HG03097 (cell line): ENCODE measurements at regions not wholly inside any gene's neighbourhood (a gene's known extent, or its start where the extent isn't known, plus 50 kb on each side); places are given as distances from the start of the nearest gene placed in this dataset.
"Not testable (repeated sequence)": the region's sequence is repeated elsewhere in the genome, so short reads cannot be mapped to it uniquely, and the experiment has no call there.

Experiments used
- ATAC-seq: cut with Tn5 transposase; IDR thresholded peaks from one replicate; pipeline ENCODE4 v1.9.1; 2021; ENCODE audit not compliant: unreplicated experiment, low FRiP score

GRCh38 chr6:21740376-21741124, 147.0 kb downstream of the SOX4 start:
- ATAC-seq = no peak

GRCh38 chr6:21741221-21742109, 147.9 kb downstream of the SOX4 start:
- ATAC-seq = no peak

GRCh38 chr6:21742238-21742660, 148.7 kb downstream of the SOX4 start:
- no peak for ATAC-seq

- no peak for ATAC-seq
Observed at GRCh38 chr6:21744331-21744730, 150.8 kb downstream of the SOX4 start.

- no peak for ATAC-seq
Observed at GRCh38 chr6:21745543-21746337, 152.2 kb downstream of the SOX4 start.

- no peak for ATAC-seq
Observed at GRCh38 chr6:21747441-21747840, 153.9 kb downstream of the SOX4 start.

GRCh38 chr6:21748343-21749056, 154.9 kb downstream of the SOX4 start:
- ATAC-seq = no peak

- no peak for ATAC-seq
Observed at GRCh38 chr6:21749754-21750153, 156.2 kb downstream of the SOX4 start.

- no peak for ATAC-seq
Observed at GRCh38 chr6:21750575-21750974, 157.0 kb downstream of the SOX4 start.

GRCh38 chr6:21751608-21752007, 158.1 kb downstream of the SOX4 start:
- ATAC-seq = no peak

- no peak for ATAC-seq
Observed at GRCh38 chr6:21752054-21752811, 158.7 kb downstream of the SOX4 start.

- no peak for ATAC-seq
Observed at GRCh38 chr6:21753241-21754108, 159.9 kb downstream of the SOX4 start.

GRCh38 chr6:21754891-21755290, 161.3 kb downstream of the SOX4 start:
- no peak for ATAC-seq

GRCh38 chr6:21756487-21756886, 162.9 kb downstream of the SOX4 start:
- no peak for ATAC-seq

GRCh38 chr6:21757392-21757791, 163.8 kb downstream of the SOX4 start:
- not testable (repeated sequence) for ATAC-seq

GRCh38 chr6:21759721-21760120, 166.2 kb downstream of the SOX4 start:
- no peak for ATAC-seq

GRCh38 chr6:21761053-21761730, 167.6 kb downstream of the SOX4 start:
- not testable (repeated sequence) for ATAC-seq

- no peak for ATAC-seq
Observed at GRCh38 chr6:21764989-21765388, 171.4 kb downstream of the SOX4 start.
